CD14-positive monocyte (primary cell): ENCODE measurements at regions not wholly inside any gene's neighbourhood (a gene's known extent, or its start where the extent isn't known, plus 50 kb on each side); places are given as distances from the start of the nearest gene placed in this dataset.

Source experiments
- DNase-seq, 3 donors: peaks; one replicate each; pipeline ENCODE4 v3.0.0-alpha.2; 2011 to 2022
- H2AFZ ChIP-seq: 2 replicates; pipeline ENCODE4 v1.6.0; 2012; ENCODE audit warnings: mild to moderate bottlenecking, low read depth, low read length, inconsistent platforms; ENCODE audit not compliant: insufficient read depth, poor library complexity, severe bottlenecking
- H3K27ac ChIP-seq, 2 donors: 1 replicate in 1 of 2; 2 replicates in 1 of 2; pipeline ENCODE4 v1.5.1; 2012 to 2013; ENCODE audit warnings: low read length in 2 of 2, control low read depth in 1 of 2, inconsistent platforms in 1 of 2, low read depth in 1 of 2, mild to moderate bottlenecking in 1 of 2
- H3K27me3 ChIP-seq, 2 donors: one replicate each; pipeline versions ENCODE4 v1.6.0 to v1.6.1; 2011 to 2013; ENCODE audit warnings: low read length in 2 of 2; ENCODE audit not compliant: control insufficient read depth in 2 of 2, insufficient read depth in 2 of 2
- H3K36me3 ChIP-seq, 2 donors: replicated peaks in 1 of 2; 1 replicate in 1 of 2; 2 replicates in 1 of 2; pipeline versions ENCODE4 v1.5.1 to v1.6.1; 2012 to 2013; ENCODE audit warnings: low read length in 2 of 2, control low read depth in 1 of 2, inconsistent platforms in 1 of 2, mild to moderate bottlenecking in 1 of 2; ENCODE audit not compliant: insufficient read depth in 2 of 2, control insufficient read depth in 1 of 2
- H3K4me1 ChIP-seq, 2 donors: 1 replicate in 1 of 2; 2 replicates in 1 of 2; pipeline versions ENCODE4 v1.5.1 to v1.6.1; 2012 to 2013; ENCODE audit warnings: low read length in 2 of 2, control low read depth in 1 of 2, inconsistent platforms in 1 of 2, mild to moderate bottlenecking in 1 of 2, moderate library complexity in 1 of 2; ENCODE audit not compliant: insufficient read depth in 2 of 2, control insufficient read depth in 1 of 2
- H3K4me2 ChIP-seq: replicated peaks from 2 replicates; pipeline ENCODE3; 2012; ENCODE audit warnings: low read length, moderate library complexity, mild to moderate bottlenecking; ENCODE audit not compliant: poor library complexity, severe bottlenecking; ENCODE audit errors: extremely low read depth
- H3K4me3 ChIP-seq, 3 experiments: fragments of 200-600 bp in 1 of 3; sonication (generic) in 1 of 3; replicated peaks in 1 of 3; 1 replicate in 2 of 3; 2 replicates in 1 of 3; pipeline ENCODE4 v1.5.1; 2011 to 2013; ENCODE audit warnings: low read length in 3 of 3, mild to moderate bottlenecking in 3 of 3, control low read depth in 2 of 3, low read depth in 2 of 3, inconsistent platforms in 1 of 3, moderate library complexity in 1 of 3
- H3K79me2 ChIP-seq: 2 replicates; pipeline ENCODE4 v1.6.0; 2012; ENCODE audit warnings: mild to moderate bottlenecking, control low read depth, inconsistent platforms, low read length, moderate library complexity; ENCODE audit not compliant: insufficient read depth
- H3K9ac ChIP-seq: 2 replicates; pipeline ENCODE4 v1.6.0; 2017; ENCODE audit warnings: low read length, mild to moderate bottlenecking; ENCODE audit not compliant: insufficient read depth, poor library complexity, severe bottlenecking
- H3K9me3 ChIP-seq, 2 donors: replicated peaks in 1 of 2; 1 replicate in 1 of 2; 2 replicates in 1 of 2; pipeline versions ENCODE4 v1.5.1 to v1.6.1; 2012 to 2013; ENCODE audit warnings: low read length in 2 of 2, control low read depth in 1 of 2; ENCODE audit not compliant: control insufficient read depth in 1 of 2, insufficient read depth in 1 of 2
- H4K20me1 ChIP-seq: 2 replicates; pipeline ENCODE4 v1.6.0; 2012; ENCODE audit warnings: mild to moderate bottlenecking, low read length, control low read depth, moderate library complexity; ENCODE audit not compliant: insufficient read depth
- H3K27ac Mint-ChIP-seq, 7 donors: one replicate each; pipeline ENCODE4 v1.8.0; 2020; ENCODE audit warnings: mild to moderate bottlenecking in 7 of 7, mixed read lengths in 7 of 7, moderate library complexity in 6 of 7, inconsistent platforms in 2 of 7
- H3K27me3 Mint-ChIP-seq, 3 donors: one replicate each; pipeline ENCODE4 v1.8.0; 2021 to 2022; ENCODE audit warnings: low read depth in 3 of 3, mild to moderate bottlenecking in 3 of 3, mixed read lengths in 3 of 3, moderate library complexity in 3 of 3, inconsistent platforms in 1 of 3
- H3K36me3 Mint-ChIP-seq, 2 donors: one replicate each; pipeline ENCODE4 v1.8.0; 2020; ENCODE audit warnings: mixed read lengths in 2 of 2, inconsistent platforms in 1 of 2, mild to moderate bottlenecking in 1 of 2
- H3K4me1 Mint-ChIP-seq: one replicate; pipeline ENCODE4 v1.8.0; 2020; ENCODE audit warnings: mild to moderate bottlenecking, mixed read lengths
- H3K4me3 Mint-ChIP-seq, 2 donors: one replicate each; pipeline ENCODE4 v1.8.0; 2020; ENCODE audit warnings: mild to moderate bottlenecking in 2 of 2, mixed read lengths in 2 of 2, moderate library complexity in 1 of 2
- H3K9me3 Mint-ChIP-seq, 7 donors: one replicate each; pipeline ENCODE4 v1.8.0; 2020 to 2022; ENCODE audit warnings: mixed read lengths in 7 of 7, mild to moderate bottlenecking in 6 of 7, moderate library complexity in 6 of 7, inconsistent platforms in 2 of 7
- CTCF ChIP-seq: fragments of 200-600 bp; IDR thresholded peaks from one replicate; pipeline ENCODE4 v1.8.0; 2022; ENCODE audit warnings: antibody characterized with exemption, mild to moderate bottlenecking
- WGBS: methylation state at CpG from one replicate; pipeline ENCODE4 v1.1.5; 2013; ENCODE audit warnings: missing lambda C conversion rate; ENCODE audit not compliant: insufficient coverage; 5-methylcytosine and 5-hydroxymethylcytosine counted together
- intact Hi-C, 2 donors: fragments of 100-400 bp; cut with micrococcal nuclease; formaldehyde crosslinking; loops; one replicate each; pipeline versions ENCODE4 v1.15.0 to v1.15.1; 2023

- Mint-ChIP-seq H3K4me1 (peaks cover 2% of the 10 kb centered on the region), H3K27ac (no peak overlapping the region), H3K36me3 (no peaks in the 10 kb centered on the region), H3K27me3 (no peaks in the 10 kb centered on the region), H3K4me3 (no peak overlapping the region), H3K9me3 (peaks cover 0 to 6% (median 0%) of the 10 kb centered on the region in 7 donors)
- no peaks in the 10 kb centered on the region for H3K9me3 ChIP-seq
- no peak overlapping the region for H3K4me3 ChIP-seq
- WGBS: no CpG with 5 or more reads among the region's 2 CpGs
- H4K20me1 ChIP-seq: no peaks in the 10 kb centered on the region
- no peaks in the 10 kb centered on the region for H3K4me1 ChIP-seq
- no peak for TF ChIP-seq CTCF
- H3K4me2 ChIP-seq: no peak overlapping the region
- no peak for DNase-seq
- intact Hi-C loops: no loop called here
- H3K79me2 ChIP-seq: no peaks in the 10 kb centered on the region
- H3K27me3 ChIP-seq: no peaks in the 10 kb centered on the region
- H3K27ac ChIP-seq: no peak overlapping the region
- no peak overlapping the region for H2AFZ ChIP-seq
- H3K9ac ChIP-seq: no peak overlapping the region
- H3K36me3 ChIP-seq: no peaks in the 10 kb centered on the region
Observed at GRCh38 chr17:70644096-70644495, 474.8 kb downstream of the KCNJ2 start.

- H3K27ac ChIP-seq: no peak overlapping the region
- Mint-ChIP-seq H3K36me3 (no peaks in the 10 kb centered on the region), H3K27ac (no peak overlapping the region), H3K4me3 (no peak overlapping the region), H3K9me3 (peaks cover 0 to 6% (median 0%) of the 10 kb centered on the region in 7 donors), H3K27me3 (no peaks in the 10 kb centered on the region), H3K4me1 (peaks cover 2% of the 10 kb centered on the region)
- no peak for DNase-seq
- no peak overlapping the region for H3K9ac ChIP-seq
- no CpG with 5 or more reads among the region's 1 CpG for WGBS
- H3K4me1 ChIP-seq: no peaks in the 10 kb centered on the region
- H4K20me1 ChIP-seq: no peaks in the 10 kb centered on the region
- no peak overlapping the region for H3K4me2 ChIP-seq
- no peaks in the 10 kb centered on the region for H3K79me2 ChIP-seq
- H2AFZ ChIP-seq: no peak overlapping the region
- no peaks in the 10 kb centered on the region for H3K9me3 ChIP-seq
- no peak overlapping the region for H3K4me3 ChIP-seq
- intact Hi-C loops: no loop called here
- H3K36me3 ChIP-seq: no peaks in the 10 kb centered on the region
- H3K27me3 ChIP-seq: no peaks in the 10 kb centered on the region
- TF ChIP-seq CTCF: no peak
Observed at GRCh38 chr17:70646673-70647072, 477.3 kb downstream of the KCNJ2 start.
